ENCODE measurements at regions not wholly inside any gene's neighbourhood (a gene's known extent, or its start where the extent isn't known, plus 50 kb on each side); places are given as distances from the start of the nearest gene placed in this dataset.

- H3K27me3 ChIP-seq (ENCODE audit: insufficient read depth, low read length): no peaks in the 10 kb centered on the region
- no peaks in the 10 kb centered on the region for H3K9me3 ChIP-seq (ENCODE audit: low read length)
- H3K4me1 ChIP-seq (ENCODE audit: insufficient read depth, low read length, severe bottlenecking): no peaks in the 10 kb centered on the region
- H3F3A ChIP-seq (ENCODE audit: insufficient read depth, low read length): no peaks in the 10 kb centered on the region
- no peak overlapping the region for H3K27ac ChIP-seq (ENCODE audit: low read depth, low read length, poor library complexity, severe bottlenecking)
- H4K20me1 ChIP-seq (ENCODE audit: insufficient read depth, low read length): no peaks in the 10 kb centered on the region
- H3K79me2 ChIP-seq (ENCODE audit: insufficient read depth, low read length): no peaks in the 10 kb centered on the region
- no peak overlapping the region for H3K4me2 ChIP-seq (ENCODE audit: low read length)
- no peak overlapping the region for H3K9ac ChIP-seq (ENCODE audit: low read length)
- H3K4me3 ChIP-seq (ENCODE audit: low read depth, low read length, poor library complexity, severe bottlenecking): no peak overlapping the region
- no peaks in the 10 kb centered on the region for H3K9me2 ChIP-seq (ENCODE audit: low read depth, low read length)
- H3K36me3 ChIP-seq (ENCODE audit: insufficient read depth, low read length): no peaks in the 10 kb centered on the region
- TF ChIP-seq EZH2 (IDR thresholded peaks at IDR 0.05; ENCODE audit: borderline replicate concordance, low read length) (no peak), CTCF (IDR thresholded peaks at IDR 0.05; ENCODE audit: low read length) (no peak)
- no peak overlapping the region for H2AFZ ChIP-seq (ENCODE audit: low read length)
These were observed 863.7 kb downstream of the EPHA4 start for GRCh38 chr2:220708366-220708765.

GRCh38 chr2:220717283-220717682 is 854.8 kb downstream of the EPHA4 start:
- Histone ChIP-seq H3K9me3 (ENCODE audit: low read length) (no peaks in the 10 kb centered on the region), H3K9ac (ENCODE audit: low read length) (no peak overlapping the region), H3K27me3 (ENCODE audit: insufficient read depth, low read length) (no peaks in the 10 kb centered on the region), H3K4me2 (ENCODE audit: low read length) (no peak overlapping the region), H3K4me3 (ENCODE audit: low read depth, low read length, poor library complexity, severe bottlenecking) (no peak overlapping the region), H3K79me2 (ENCODE audit: insufficient read depth, low read length) (no peaks in the 10 kb centered on the region), H3K36me3 (ENCODE audit: insufficient read depth, low read length) (no peaks in the 10 kb centered on the region), H3F3A (ENCODE audit: insufficient read depth, low read length) (no peaks in the 10 kb centered on the region), H3K9me2 (ENCODE audit: low read depth, low read length) (no peaks in the 10 kb centered on the region), H3K27ac (ENCODE audit: low read depth, low read length, poor library complexity, severe bottlenecking) (no peak overlapping the region), H2AFZ (ENCODE audit: low read length) (no peak overlapping the region), H4K20me1 (ENCODE audit: insufficient read depth, low read length) (no peaks in the 10 kb centered on the region), H3K4me1 (ENCODE audit: insufficient read depth, low read length, severe bottlenecking) (no peaks in the 10 kb centered on the region)
- TF ChIP-seq CTCF (IDR thresholded peaks at IDR 0.05; ENCODE audit: low read length) (no peak), EZH2 (IDR thresholded peaks at IDR 0.05; ENCODE audit: borderline replicate concordance, low read length) (no peak)

- Histone ChIP-seq H3K36me3 (ENCODE audit: insufficient read depth, low read length) (no peaks in the 10 kb centered on the region), H3K9me2 (ENCODE audit: low read depth, low read length) (no peaks in the 10 kb centered on the region), H3K4me1 (ENCODE audit: insufficient read depth, low read length, severe bottlenecking) (no peaks in the 10 kb centered on the region), H3K9me3 (ENCODE audit: low read length) (no peaks in the 10 kb centered on the region), H3K4me3 (ENCODE audit: low read depth, low read length, poor library complexity, severe bottlenecking) (no peak overlapping the region), H2AFZ (ENCODE audit: low read length) (no peak overlapping the region), H3K27me3 (ENCODE audit: insufficient read depth, low read length) (no peaks in the 10 kb centered on the region), H3K4me2 (ENCODE audit: low read length) (no peak overlapping the region), H3K9ac (ENCODE audit: low read length) (no peak overlapping the region), H3F3A (ENCODE audit: insufficient read depth, low read length) (no peaks in the 10 kb centered on the region), H3K79me2 (ENCODE audit: insufficient read depth, low read length) (no peaks in the 10 kb centered on the region), H3K27ac (ENCODE audit: low read depth, low read length, poor library complexity, severe bottlenecking) (no peak overlapping the region), H4K20me1 (ENCODE audit: insufficient read depth, low read length) (no peaks in the 10 kb centered on the region)
- TF ChIP-seq CTCF (IDR thresholded peaks at IDR 0.05; ENCODE audit: low read length): no peak
- TF ChIP-seq EZH2 (IDR thresholded peaks at IDR 0.05; ENCODE audit: borderline replicate concordance, low read length): no peak
These were observed 835.3 kb downstream of the EPHA4 start for GRCh38 chr2:220736778-220737177.

Data from OCI-LY1 (cell line).